ENCODE measurements at regions not wholly inside any gene's neighbourhood (a gene's known extent, or its start where the extent isn't known, plus 50 kb on each side); places are given as distances from the start of the nearest gene placed in this dataset.

- TF ChIP-seq CHD7 (IDR thresholded peaks at IDR 0.05; ENCODE audit: insufficient replicate concordance, low read length) (no peak), KDM4A (IDR thresholded peaks at IDR 0.05; ENCODE audit: low read depth, low read length, severe bottlenecking) (no peak), TCF12 (IDR thresholded peaks at IDR 0.05; ENCODE audit: low read depth, low read length) (no peak), KDM5A (IDR thresholded peaks at IDR 0.05; ENCODE audit: low read length) (no peak), GABPA (IDR thresholded peaks at IDR 0.05; ENCODE audit: borderline replicate concordance, insufficient read depth, low read length) (no peak), HDAC2 (IDR thresholded peaks at IDR 0.05; ENCODE audit: borderline replicate concordance in 1 of 2, low read depth in 2 of 2, low read length in 2 of 2) (no peak), RAD21 (IDR thresholded peaks at IDR 0.05 in 1 of 2, conservative IDR thresholded peaks at IDR 0.05 in 1 of 2; ENCODE audit: low read depth in 2 of 2, low read length in 2 of 2) (no peak), SUZ12 (IDR thresholded peaks at IDR 0.05; ENCODE audit: low read length) (no peak), SP2 (IDR thresholded peaks at IDR 0.05; ENCODE audit: low read length) (no peak)
These were observed 275.0 kb downstream of the PLK2 start (continued) for GRCh38 chr5:58184910-58185309.

Measured in H1 (cell line).